LNCAP (cell line): ENCODE measurements at regions not wholly inside any gene's neighbourhood (a gene's known extent, or its start where the extent isn't known, plus 50 kb on each side); places are given as distances from the start of the nearest gene placed in this dataset.

Experiments used
- CTCF ChIP-seq: fragments of 450-650 bp; IDR thresholded peaks from 2 replicates; pipeline ENCODE4 v1.5.1; 2017; ENCODE audit warnings: mild to moderate bottlenecking

GRCh38 chr7:18390535-18390907 lies 105.0 kb upstream of the HDAC9 start:
- TF ChIP-seq CTCF, result no peak

DNA sequence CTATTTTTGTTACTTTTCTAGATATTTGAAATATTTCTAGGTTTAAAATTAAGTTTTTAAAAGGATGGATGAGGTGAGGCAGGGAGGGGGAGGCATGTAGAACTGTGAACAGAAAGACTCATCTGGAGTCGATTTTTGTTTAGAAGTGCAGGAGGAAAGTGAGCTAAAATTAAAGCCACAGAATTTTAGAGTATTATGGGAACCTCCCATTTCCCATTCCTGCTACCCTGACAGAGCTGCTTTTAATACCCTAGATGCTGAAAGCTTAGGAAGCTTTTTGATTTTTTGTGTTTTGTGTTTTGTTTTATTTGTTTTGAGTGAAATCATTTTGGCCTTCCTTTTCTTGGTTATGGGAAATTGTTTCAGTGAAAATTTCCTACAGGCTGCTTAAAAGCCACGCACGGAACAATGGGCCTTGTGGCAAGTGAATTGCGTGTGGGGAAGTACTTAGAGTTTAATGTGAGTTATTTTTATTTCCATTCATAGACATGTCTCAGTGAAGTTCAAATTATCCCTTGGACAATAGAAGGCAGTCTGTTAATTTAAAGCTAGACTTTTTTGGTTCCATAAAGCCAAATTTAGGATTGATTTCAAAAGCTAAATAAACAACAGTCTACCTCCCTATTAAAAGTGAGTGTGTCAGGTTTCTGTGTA lies 102.0 kb upstream of the HDAC9 start:
- no peak for TF ChIP-seq CTCF

GRCh38 chr7:18395868-18396267 lies 99.7 kb upstream of the HDAC9 start:
- no peak for TF ChIP-seq CTCF

DNA sequence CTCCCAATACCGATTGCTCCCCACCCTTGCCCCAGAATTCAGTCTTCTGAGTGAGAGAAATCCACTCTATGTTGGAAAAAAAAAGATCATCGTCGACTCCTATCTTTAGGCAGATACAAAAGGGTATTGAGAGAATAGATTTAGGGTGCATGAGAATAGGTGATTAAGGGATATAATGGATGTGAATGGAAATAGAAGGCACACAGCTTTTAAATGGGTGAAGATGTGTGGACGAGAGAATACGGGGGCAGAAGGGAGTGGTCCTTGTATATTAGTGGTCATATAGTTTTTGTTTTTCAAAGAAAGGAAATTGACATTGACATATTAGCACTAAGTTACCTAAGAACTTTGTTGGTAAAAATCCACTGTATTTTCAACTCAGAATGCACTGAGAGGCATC lies 98.6 kb upstream of the HDAC9 start:
- no peak for TF ChIP-seq CTCF

GRCh38 chr7:18399436-18400235 lies 95.9 kb upstream of the HDAC9 start:
- no peak for TF ChIP-seq CTCF

DNA sequence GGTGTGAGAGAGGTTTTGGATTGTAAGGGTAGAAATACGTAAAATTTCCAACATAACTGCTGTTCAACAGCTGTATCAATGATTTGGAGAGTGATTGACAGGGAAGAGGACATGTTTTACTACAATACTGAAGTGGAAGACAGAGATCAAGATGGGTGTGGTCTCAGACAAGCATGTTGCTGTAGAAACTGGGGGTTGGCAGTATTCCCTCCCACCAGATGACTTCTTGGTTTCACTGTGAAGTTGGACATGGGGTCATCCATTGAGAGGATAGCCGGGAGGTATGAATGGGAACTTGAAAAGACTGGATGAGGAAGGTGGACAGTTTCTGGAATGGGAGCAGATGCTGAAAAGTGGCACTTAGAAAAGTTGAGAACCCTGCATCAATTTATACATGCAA lies 95.3 kb upstream of the HDAC9 start:
- TF ChIP-seq CTCF, result no peak

DNA sequence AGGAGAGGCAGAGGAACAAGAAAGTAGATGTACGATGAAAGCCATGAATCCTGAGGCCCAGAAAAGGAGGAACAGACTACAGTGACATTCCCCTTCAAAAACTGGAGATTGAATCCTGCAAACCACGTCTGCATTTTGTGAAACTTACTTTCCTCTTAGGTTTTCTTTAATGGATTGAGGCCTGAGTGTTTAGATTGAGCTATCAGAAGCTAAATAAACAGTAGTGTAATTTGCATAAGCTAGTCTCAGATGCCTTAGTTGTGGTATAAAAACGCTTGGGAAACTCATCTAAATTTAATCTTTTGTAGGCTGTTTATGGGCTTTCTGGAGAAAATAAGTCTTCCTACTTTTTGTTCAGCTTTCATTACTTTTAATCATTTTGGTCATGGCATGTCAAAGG lies 94.8 kb upstream of the HDAC9 start:
- no peak for TF ChIP-seq CTCF
